ENCODE measurements at regions not wholly inside any gene's neighbourhood (a gene's known extent, or its start where the extent isn't known, plus 50 kb on each side); places are given as distances from the start of the nearest gene placed in this dataset.

DNA sequence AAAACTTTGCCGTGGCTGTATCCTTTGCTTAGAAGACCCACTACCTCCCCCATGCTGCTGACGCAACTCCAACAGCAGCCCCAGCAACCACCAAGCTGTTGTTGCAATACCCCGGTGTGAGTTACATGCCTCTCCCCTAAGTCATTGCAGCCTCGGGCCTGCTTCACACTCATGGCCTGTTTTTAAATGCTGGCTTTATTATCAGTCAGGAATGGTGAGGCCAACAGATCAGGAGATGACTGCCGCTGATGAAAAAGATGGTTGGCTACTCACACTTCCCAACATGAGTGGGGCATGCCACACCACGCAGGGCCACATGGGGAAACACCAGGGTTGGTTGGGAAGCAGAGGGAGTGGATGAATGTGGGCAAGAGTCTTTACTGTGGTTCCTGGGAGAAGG, 171.5 kb upstream of the SYT13 start:
- in situ Hi-C loops (cut with HindIII; ENCODE audit: low pct_ligation_motif_present, low pct_unique_long_range_greater_than_20kb, low sequenced_read_pairs): no loop called here
- no peak for DNase-seq

DNA sequence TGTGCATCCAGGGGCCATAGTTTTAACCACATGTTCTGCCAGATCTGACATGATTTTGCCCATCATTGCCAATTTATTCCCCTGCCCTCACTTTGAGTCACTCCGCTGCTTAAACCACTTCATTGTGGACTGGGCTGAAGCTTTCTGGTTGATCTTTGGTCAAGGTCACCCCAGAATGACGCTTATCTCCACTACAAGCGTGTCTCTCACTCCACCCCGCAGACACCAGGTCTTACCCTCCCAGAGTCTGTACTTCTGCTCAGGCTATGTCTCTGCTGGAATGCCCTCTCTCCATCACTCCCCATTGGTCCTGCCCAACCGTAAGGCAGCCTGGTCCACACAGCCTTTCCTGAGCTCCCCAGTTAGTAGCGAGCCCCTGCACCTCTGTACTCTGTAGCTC, 170.5 kb upstream of the SYT13 start:
- DNase-seq: no peak
- in situ Hi-C loops (cut with HindIII; ENCODE audit: low pct_ligation_motif_present, low pct_unique_long_range_greater_than_20kb, low sequenced_read_pairs): no loop called here

DNA sequence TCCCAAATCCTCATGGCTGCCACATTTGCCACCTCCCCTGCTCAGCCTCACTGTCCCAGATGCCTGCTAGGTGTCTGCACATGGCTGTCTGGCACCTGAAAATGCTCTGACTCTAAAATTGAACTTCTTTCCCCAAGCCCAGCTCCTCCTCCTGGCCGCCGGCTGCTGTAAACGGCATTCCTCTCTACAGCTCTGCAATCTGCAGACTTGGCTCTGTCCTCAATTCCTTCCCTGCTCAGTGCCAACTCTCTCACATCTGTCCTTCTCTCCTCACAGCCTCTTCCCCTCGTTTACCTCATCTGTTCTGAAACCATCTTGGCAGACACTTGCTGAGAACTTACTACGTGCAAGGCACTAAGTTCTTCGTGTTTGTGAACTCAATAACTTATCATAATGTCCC, 169.4 kb upstream of the SYT13 start:
- in situ Hi-C loops (cut with HindIII; ENCODE audit: low pct_ligation_motif_present, low pct_unique_long_range_greater_than_20kb, low sequenced_read_pairs): no loop called here
- no peak for DNase-seq

DNA sequence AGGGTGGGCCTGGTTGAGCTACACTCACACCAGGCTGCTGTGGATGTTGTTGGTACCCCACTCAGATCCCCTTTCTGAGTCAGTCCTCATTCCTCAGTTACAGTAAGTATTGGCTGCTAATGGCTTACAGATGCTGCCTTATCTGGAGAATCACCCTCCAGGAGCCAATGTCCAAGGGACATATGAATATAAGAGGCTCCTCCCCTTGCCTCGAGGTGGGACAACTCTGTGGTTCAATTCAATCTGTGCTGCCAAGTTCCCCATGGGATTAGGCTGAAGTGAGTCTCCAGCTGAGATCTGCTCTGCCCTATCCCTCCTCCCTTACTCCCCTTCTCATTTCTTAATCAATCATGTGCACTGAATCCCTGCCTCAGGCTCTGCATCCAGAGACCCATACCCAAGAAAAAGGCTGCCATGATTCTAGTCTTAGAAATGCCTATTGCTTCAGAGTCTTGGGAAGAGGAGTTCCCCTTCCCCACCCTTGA, 168.8 kb upstream of the SYT13 start:
- no peak for DNase-seq
- in situ Hi-C loops (cut with HindIII; ENCODE audit: low pct_ligation_motif_present, low pct_unique_long_range_greater_than_20kb, low sequenced_read_pairs): no loop called here

DNA sequence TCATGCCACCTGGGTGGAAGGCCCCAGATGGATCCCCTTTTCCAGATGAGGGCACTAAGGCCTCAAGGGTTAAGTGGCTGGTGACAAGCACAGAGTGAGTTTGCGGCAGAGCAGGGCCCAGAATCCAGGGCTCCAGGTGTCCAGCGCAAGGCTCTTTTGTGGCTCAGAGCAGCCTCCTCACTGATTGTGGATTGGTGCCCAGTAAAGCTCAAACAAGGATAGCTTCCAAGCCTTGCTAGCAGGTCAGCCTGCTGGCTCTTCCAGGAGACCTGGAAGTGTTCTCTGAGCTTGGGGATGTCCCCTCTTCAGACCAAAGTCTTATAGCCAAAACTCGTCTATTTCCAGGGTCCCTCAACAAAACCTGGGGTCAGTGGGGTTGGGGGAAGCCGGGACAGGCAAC, 167.6 kb upstream of the SYT13 start:
- in situ Hi-C loops (cut with HindIII; ENCODE audit: low pct_ligation_motif_present, low pct_unique_long_range_greater_than_20kb, low sequenced_read_pairs): no loop called here
- no peak for DNase-seq

DNA sequence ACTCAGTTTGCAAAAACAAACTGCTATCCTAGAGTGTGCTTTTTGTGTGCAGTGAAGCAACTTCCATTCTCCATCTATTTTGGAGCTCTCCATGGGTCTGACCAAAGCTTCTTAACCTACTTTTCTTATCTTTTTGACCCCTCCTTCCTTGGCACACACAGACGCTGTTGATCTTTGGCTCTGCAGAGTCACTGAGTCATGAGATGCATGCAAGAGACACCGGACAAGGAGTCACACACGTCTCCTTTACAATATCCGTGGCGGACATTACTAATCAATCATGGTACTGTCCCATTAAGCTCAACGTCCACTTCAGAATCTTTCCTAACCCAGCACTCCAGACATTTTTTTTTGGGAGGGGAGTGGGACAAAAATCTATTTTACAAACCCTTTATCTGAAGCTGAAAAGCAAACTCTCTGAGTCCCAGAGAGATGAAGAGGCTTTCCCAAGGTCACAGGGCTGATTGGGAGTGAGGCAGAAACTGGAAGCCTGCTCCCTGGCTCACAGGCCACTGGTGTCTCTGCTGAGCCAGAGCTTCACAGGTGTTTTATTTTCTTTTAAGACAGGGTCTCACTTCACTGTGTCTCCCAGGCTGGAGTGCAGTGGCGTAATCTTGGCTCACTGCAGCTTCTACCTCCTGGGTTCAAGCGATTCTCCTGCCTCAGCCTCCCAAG, 165.8 kb upstream of the SYT13 start:
- in situ Hi-C loops (cut with HindIII; ENCODE audit: low pct_ligation_motif_present, low pct_unique_long_range_greater_than_20kb, low sequenced_read_pairs): no loop called here
- no peak for DNase-seq

DNA sequence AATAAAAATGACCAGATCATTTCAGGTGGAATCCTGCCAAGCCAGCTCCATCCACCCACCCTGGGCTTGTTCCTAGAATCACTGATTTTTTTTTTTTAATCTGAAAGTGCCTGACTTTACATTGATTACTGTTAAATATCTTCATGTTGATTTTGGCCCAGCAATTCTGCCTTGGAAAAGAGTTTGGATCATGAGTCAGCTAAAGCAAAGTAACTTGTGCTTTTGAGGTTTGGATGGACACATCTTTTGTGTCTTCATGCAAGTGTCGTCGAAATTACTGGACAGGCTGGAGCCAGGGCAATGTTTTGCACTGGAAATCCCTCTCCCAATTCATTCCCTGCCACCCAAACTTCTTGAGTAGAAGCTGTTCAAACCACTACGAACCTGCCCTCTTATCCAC, 164.0 kb upstream of the SYT13 start:
- no peak for DNase-seq
- in situ Hi-C loops (cut with HindIII; ENCODE audit: low pct_ligation_motif_present, low pct_unique_long_range_greater_than_20kb, low sequenced_read_pairs): no loop called here

DNA sequence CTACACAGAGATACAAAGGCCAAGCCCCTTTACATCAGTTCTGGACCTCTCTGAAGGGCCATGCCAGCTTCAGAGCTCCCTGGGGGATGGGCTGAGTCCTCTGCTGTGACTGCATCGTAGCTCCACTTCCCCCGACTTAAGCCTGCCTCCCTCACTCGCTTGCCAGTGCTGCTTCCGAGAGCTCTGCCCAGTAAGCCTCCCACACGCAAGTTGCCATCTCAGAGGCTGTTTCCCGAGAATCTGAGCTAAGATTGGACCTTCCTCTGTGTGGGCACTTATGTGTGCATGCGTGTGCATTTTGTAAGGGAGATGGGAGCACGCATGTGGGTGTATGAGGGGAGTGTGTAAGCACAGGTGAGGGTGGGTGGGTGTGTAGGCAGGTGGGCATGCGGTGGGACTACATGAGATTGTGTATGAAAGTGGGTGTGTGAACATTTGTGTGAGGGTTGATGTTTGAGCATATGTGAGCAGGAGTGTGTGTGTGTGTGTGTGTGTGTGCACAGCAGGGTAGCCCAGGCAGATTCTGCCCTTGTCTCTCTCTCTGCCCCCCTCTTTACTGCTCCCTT, 163.0 kb upstream of the SYT13 start:
- in situ Hi-C loops (cut with HindIII; ENCODE audit: low pct_ligation_motif_present, low pct_unique_long_range_greater_than_20kb, low sequenced_read_pairs): no loop called here
- DNase-seq: no peak

DNA sequence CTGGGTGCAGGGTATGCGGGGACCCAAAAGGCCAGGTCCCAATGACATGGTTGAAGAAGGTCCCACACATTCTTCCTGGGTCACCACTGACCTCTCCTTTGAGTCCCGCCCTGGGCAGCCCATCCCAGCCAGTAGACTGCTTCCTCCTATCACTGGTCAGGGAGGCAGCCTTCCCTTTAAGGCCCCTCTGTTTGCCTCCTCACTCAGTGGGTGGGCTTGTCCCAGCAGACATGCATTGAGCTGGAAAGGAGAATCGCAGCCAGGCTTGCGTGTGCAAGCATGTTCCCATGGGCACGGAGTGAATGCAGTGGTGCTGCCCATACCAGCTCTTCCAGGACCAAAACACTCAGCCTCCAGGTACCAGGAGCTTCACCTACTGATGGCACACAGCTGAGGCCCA, 162.4 kb upstream of the SYT13 start:
- DNase-seq: no peak
- in situ Hi-C loops (cut with HindIII; ENCODE audit: low pct_ligation_motif_present, low pct_unique_long_range_greater_than_20kb, low sequenced_read_pairs): no loop called here

DNA sequence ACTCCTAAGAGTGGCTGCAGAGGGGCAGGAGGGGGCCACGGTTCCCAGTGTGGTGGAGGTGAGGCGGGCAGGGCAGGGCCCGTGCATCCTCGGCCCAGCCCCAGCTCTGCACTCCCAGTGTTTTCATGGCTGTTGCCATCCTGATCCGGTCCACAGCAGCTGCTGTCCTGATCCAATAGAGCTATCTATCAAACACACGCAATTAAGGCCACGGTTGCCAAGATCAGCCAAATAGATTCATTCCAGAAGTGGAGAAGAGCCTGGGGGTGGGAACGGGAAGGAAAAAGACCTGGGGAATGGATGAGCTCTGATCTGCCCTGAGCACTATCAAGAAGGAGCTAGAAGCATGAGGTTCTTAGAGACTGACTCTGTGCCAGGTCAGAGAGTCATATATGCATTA, 160.9 kb upstream of the SYT13 start:
- in situ Hi-C loops (cut with HindIII; ENCODE audit: low pct_ligation_motif_present, low pct_unique_long_range_greater_than_20kb, low sequenced_read_pairs): no loop called here
- no peak for DNase-seq

DNA sequence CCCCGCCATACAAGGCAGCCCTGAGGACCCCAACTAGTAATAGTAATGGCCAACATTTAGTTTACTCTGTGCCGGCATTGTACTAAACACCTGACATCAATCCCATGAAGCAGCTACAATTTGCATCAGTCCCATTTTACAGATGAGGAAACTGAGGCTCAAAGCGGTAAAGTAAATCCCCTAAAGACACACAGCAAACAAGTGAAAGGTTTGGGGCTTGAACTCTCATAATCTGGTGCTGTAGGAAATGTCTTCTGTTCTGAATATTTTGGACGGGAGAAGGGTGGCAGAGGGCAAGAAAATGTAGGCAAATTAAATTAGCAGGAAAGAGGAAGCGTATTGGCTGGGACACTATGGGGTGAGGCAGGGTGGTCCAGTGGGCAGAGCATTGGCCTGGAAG, 160.3 kb upstream of the SYT13 start:
- in situ Hi-C loops (cut with HindIII; ENCODE audit: low pct_ligation_motif_present, low pct_unique_long_range_greater_than_20kb, low sequenced_read_pairs): no loop called here
- no peak for DNase-seq

DNA sequence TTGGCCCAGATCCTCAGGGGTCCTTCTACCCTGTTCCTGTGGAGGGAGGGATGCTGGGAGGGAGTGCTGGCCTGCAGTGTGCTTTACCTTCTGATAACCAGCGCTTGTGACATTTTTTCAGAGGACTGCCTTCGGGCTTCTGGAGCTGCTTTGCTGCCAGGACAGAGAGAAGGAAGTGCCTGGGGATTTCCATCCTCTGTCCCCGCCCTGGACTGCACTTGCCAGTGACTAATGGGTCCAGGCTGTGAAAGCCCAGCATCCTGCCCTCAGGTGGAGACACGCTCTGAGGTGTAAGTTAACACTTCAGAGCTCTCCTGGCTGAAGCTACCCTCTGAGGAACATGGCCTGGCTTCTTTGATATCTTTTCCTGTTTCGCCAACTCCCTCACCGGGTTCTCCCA, 158.7 kb upstream of the SYT13 start:
- no peak for DNase-seq
- in situ Hi-C loops (cut with HindIII; ENCODE audit: low pct_ligation_motif_present, low pct_unique_long_range_greater_than_20kb, low sequenced_read_pairs): no loop called here

DNA sequence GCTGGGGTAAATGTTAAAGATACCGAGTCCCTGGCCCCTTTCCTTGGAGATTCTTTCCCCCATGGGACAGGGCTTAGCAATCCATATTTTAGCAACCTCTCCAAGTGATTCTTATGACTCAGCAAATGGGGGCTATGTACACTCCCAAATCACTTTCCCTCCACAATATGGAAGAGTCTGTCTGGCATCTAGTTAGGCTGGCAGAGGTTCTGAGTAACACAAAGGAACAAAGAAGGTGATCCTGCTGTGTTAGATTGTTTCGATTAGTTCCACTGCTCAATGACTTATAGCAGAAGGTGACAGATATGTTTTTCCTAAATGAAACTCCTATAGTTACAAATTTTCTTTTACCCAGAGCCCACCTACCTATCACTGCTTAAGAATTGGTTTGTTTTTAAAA, 154.0 kb upstream of the SYT13 start:
- DNase-seq: no peak
- in situ Hi-C loops (cut with HindIII; ENCODE audit: low pct_ligation_motif_present, low pct_unique_long_range_greater_than_20kb, low sequenced_read_pairs): no loop called here

DNA sequence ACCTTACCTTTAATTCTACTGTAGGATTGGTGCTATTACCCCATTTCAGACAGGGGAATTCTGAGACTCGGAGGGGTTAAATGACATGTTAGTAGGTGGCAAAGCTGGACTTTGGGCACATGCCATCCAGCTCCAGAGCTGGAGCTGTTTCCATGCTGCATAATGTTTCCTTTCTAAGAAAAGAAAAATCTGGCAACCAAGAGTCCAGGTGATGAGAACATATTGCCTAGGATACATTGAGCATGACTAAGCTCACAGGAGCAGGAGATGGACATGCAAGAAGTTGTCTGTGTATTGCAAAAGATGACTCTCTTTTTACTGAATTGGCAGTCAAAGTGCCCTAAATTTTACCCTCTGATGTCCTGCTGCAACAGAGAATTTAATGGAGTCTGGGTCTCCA, 150.8 kb upstream of the SYT13 start:
- in situ Hi-C loops (cut with HindIII; ENCODE audit: low pct_ligation_motif_present, low pct_unique_long_range_greater_than_20kb, low sequenced_read_pairs): no loop called here
- no peak for DNase-seq

DNA sequence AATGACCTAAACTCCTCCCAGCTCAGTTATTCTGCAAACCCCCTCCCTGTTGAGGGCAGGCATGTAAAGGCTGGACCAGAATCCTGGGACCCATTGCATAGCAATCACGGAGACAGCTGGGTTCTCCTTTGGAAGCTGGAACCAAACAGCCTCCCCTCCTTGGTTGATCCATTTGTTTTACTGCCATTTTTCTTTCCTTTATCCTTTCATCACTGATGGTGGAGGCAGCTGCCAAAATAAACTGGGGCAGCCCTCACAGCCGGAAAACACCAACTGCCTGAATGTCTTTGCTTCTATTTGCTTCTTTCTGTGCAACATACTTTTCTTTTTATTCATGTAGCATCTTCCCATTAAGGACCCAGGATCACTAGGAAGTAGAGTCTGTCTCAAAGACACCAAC, 150.0 kb upstream of the SYT13 start:
- in situ Hi-C loops (cut with HindIII; ENCODE audit: low pct_ligation_motif_present, low pct_unique_long_range_greater_than_20kb, low sequenced_read_pairs): no loop called here
- no peak for DNase-seq

DNA sequence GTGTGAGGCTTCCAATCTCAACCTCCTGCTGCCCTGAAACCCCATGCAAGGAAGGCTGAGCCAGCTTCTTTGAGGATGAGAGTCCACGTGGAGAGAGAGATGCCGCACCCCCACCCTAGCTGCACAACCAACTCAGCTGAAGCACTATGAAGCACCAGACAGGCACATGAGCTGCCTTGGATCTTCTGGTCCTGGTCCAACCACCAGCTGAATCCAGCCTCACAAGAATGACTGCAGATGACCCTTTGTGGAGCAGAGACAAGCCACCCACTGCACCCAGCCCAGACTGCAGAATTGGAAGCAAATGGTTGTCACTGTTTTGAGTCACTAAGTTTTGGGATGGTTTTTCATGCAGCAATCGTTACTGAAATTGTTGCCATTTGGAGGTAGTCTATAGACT, 149.6 kb upstream of the SYT13 start:
- DNase-seq: no peak
- in situ Hi-C loops (cut with HindIII; ENCODE audit: low pct_ligation_motif_present, low pct_unique_long_range_greater_than_20kb, low sequenced_read_pairs): no loop called here

DNA sequence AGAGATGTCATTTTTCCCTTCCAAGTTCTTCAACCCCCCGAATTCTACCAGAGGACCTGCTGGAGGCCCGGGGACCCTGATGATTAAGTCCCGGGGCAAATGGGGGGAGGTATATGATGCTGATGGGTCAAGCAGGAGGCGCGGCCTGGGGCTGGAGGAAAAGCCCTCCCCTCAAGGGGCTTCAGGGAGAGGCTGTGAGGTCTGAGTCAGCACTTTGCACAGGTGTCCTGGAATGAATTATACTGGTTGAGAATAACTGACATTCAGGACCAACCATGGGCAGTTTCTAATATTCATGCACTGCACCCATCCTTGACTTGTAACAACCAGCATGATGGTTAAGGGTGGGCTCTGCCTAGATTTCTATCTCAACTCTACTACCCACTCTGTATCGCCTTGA, 146.8 kb upstream of the SYT13 start:
- DNase-seq: no peak
- in situ Hi-C loops (cut with HindIII; ENCODE audit: low pct_ligation_motif_present, low pct_unique_long_range_greater_than_20kb, low sequenced_read_pairs): no loop called here

DNA sequence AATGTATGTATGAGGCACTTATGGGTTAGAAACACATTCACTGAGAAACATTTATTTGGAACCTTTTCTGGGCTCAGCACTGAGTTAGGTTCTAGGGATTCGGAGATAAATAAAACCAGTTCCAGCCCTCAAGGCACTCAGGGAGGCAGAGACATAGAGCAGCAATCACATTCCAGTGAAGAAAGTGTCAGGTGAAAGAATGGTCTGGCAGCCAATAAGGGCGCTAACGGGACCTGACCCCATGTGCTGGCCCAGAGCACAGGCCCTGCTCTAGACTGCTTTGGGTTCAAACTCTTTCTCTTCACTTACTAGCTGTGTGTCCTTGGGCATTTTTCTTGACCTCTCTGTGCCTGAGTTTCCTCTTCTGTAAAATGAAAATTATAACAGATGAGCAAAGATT, 146.0 kb upstream of the SYT13 start:
- in situ Hi-C loops (cut with HindIII; ENCODE audit: low pct_ligation_motif_present, low pct_unique_long_range_greater_than_20kb, low sequenced_read_pairs): no loop called here
- DNase-seq: no peak

DNA sequence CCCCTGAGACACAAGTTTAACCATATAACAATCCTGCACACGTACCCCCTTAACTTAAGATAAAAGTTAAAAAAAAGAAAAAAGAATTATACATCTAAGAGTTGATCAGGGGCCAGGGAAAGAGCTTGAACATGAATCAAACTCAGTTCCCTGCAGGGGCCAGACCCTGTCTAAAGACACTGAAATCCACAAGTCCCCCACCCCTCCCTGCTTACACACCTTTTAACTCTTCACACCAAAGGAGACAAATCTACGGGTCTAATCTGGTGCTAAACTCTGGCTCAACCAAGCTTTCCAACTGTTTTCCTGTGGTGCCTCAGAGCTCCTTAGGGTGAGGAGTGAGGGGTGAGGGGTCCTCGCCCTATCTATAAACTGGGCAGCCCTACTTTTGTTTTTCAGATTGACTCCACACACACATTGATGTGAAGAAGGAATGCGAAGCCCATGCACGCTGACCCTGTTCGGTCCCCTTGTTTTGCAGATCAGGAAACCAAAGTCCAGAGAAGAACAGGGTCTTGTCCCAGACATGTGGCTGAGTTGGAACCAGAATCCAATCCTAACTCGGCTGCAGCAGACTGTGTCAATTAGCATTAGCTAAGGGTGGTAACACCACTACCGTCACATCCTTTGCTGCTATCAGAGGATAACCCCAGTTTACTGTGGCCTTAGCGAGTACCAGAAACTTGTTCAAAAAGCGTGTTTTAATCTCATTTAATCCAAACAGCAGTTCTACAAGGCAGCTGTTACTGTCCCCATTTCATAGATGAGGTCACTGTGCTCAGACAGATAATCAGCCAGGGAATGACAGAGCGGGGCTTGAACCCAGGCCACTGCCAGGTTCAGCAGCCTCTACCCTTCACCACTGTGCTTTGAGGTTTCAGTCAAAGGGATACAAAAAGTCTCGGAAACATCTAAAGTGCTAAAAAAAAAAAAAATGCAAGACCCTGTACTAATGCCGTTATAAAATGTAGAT, 145.2 kb upstream of the SYT13 start:
- no peak for DNase-seq
- in situ Hi-C loops (cut with HindIII; ENCODE audit: low pct_ligation_motif_present, low pct_unique_long_range_greater_than_20kb, low sequenced_read_pairs): no loop called here

DNA sequence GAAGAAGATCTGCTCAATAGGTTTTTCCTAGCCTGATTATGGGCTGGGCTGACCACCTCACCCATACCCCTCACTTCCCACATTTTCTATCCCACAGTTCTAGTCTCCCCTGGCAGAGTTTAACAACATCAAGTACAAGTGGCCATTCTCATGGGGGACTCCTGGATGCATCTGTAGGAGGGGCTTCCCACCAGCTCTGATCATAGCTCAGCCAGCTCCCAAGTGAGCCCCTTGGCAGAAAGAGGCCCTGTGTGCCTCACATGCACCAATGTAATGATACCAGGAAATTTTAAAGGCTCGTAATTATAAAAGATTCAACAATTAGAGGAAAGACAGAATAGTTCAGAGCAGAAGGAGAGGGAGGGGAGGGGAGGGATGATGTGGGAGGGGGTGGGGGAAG, 144.2 kb upstream of the SYT13 start:
- in situ Hi-C loops (cut with HindIII; ENCODE audit: low pct_ligation_motif_present, low pct_unique_long_range_greater_than_20kb, low sequenced_read_pairs): no loop called here
- DNase-seq: no peak
